B cell (primary cell): ENCODE measurements at regions not wholly inside any gene's neighbourhood (a gene's known extent, or its start where the extent isn't known, plus 50 kb on each side); places are given as distances from the start of the nearest gene placed in this dataset.

ENCODE experiments used
- ATAC-seq: fragments of 200-7000 bp; cut with Tn5 transposase; one replicate; pipeline ENCODE4 v1.10.0; 2021; ENCODE audit warnings: low read depth, mild to moderate bottlenecking, moderate number of reproducible peaks, moderate library complexity
- CTCF ChIA-PET: fragments of 350-600 bp; sonication (Branson Sonifier 250); formaldehyde crosslinking; loops from one replicate; lab custom pipeline; 2021; ENCODE audit warnings: antibody characterized with exemption, inconsistent platforms; lab: Charles Lee
- POLR2A ChIA-PET: fragments of 350-600 bp; sonication (Branson Sonifier 250); formaldehyde crosslinking; loops from one replicate; lab custom pipeline; 2021; ENCODE audit warnings: antibody characterized with exemption; lab: Charles Lee
- DNase-seq: peaks from one replicate; pipeline ENCODE4 v3.0.0; 2013
- H2AFZ ChIP-seq: 2 replicates; pipeline ENCODE4 v1.6.1; 2012; ENCODE audit warnings: mild to moderate bottlenecking, low read depth, low read length; ENCODE audit not compliant: insufficient read depth, poor library complexity, severe bottlenecking
- H3K27ac ChIP-seq, 2 donors: 1 replicate in 1 of 2; 2 replicates in 1 of 2; pipeline ENCODE4 v1.5.1; 2012 to 2013; ENCODE audit warnings: low read length in 2 of 2, mild to moderate bottlenecking in 2 of 2, moderate library complexity in 1 of 2
- H3K27me3 ChIP-seq, 4 experiments: fragments of 200-600 bp in 1 of 4; sonication (generic) in 1 of 4; replicated peaks in 1 of 4; 1 replicate in 2 of 4; 2 replicates in 2 of 4; pipeline versions ENCODE4 v1.6.1 to v1.7.0; 2013 to 2016; ENCODE audit warnings: low read length in 3 of 4, mild to moderate bottlenecking in 2 of 4, mixed read lengths in 1 of 4, moderate library complexity in 1 of 4; ENCODE audit not compliant: insufficient read depth in 4 of 4, control insufficient read depth in 3 of 4; ENCODE audit errors: control extremely low read depth in 1 of 4
- H3K36me3 ChIP-seq, 2 experiments: replicated peaks in 1 of 2; 1 replicate in 1 of 2; 2 replicates in 1 of 2; pipeline versions ENCODE4 v1.6.1 to v1.7.1; 2013; ENCODE audit warnings: low read length in 1 of 2; ENCODE audit not compliant: insufficient read depth in 2 of 2, control insufficient read depth in 1 of 2; ENCODE audit errors: control extremely low read depth in 1 of 2, extremely low read depth in 1 of 2
- H3K4me1 ChIP-seq, 2 donors: fragments of 200-600 bp in 1 of 2; sonication (generic) in 1 of 2; 1 replicate in 1 of 2; 2 replicates in 1 of 2; pipeline versions ENCODE4 v1.5.1 to v1.6.1; 2013 to 2017; ENCODE audit warnings: low read length in 2 of 2; ENCODE audit not compliant: control insufficient read depth in 2 of 2, insufficient read depth in 2 of 2
- H3K4me2 ChIP-seq: replicated peaks from 2 replicates; pipeline ENCODE3; 2012; ENCODE audit warnings: mild to moderate bottlenecking, low read depth, low read length; ENCODE audit not compliant: poor library complexity, severe bottlenecking
- H3K4me3 ChIP-seq, 5 experiments: fragments of 200-600 bp in 1 of 5; sonication (generic) in 1 of 5; 1 replicate in 3 of 5; 2 replicates in 2 of 5; pipeline versions ENCODE4 v1.5.1 to v1.7.0; 2011 to 2016; ENCODE audit warnings: low read length in 4 of 5, mild to moderate bottlenecking in 4 of 5, low read depth in 2 of 5, control low read depth in 1 of 5, moderate library complexity in 1 of 5; ENCODE audit not compliant: insufficient read depth in 1 of 5; ENCODE audit errors: control extremely low read depth in 1 of 5, extremely low read depth in 1 of 5
- H3K79me2 ChIP-seq: fragments of 200-600 bp; sonication (generic); one replicate; pipeline ENCODE4 v1.6.0; 2016; ENCODE audit warnings: low read length; ENCODE audit not compliant: control insufficient read depth, insufficient read depth
- H3K9ac ChIP-seq: fragments of 200-600 bp; sonication (generic); 2 replicates; pipeline ENCODE4 v1.6.1; 2017; ENCODE audit warnings: mild to moderate bottlenecking, low read length, moderate library complexity
- H3K9me3 ChIP-seq, 3 donors: one replicate each; pipeline versions ENCODE4 v1.6.1 to v1.7.1; 2013; ENCODE audit warnings: low read length in 2 of 3; ENCODE audit not compliant: control insufficient read depth in 2 of 3, insufficient read depth in 1 of 3; ENCODE audit errors: control extremely low read depth in 1 of 3
- H4K20me1 ChIP-seq: 2 replicates; pipeline ENCODE4 v1.6.0; 2012; ENCODE audit warnings: mild to moderate bottlenecking, low read length; ENCODE audit not compliant: insufficient read depth, control insufficient read depth, poor library complexity, severe bottlenecking
- H3K27ac Mint-ChIP-seq: one replicate; pipeline ENCODE4 v1.8.0; 2021; ENCODE audit warnings: mixed read lengths
- H3K27me3 Mint-ChIP-seq: one replicate; pipeline ENCODE4 v1.8.0; 2021; ENCODE audit warnings: mixed read lengths
- H3K4me1 Mint-ChIP-seq: one replicate; pipeline ENCODE4 v1.8.0; 2021; ENCODE audit warnings: mixed read lengths
- H3K4me3 Mint-ChIP-seq: one replicate; pipeline ENCODE4 v1.8.0; 2021; ENCODE audit warnings: mixed read lengths
- H3K9me3 Mint-ChIP-seq: one replicate; pipeline ENCODE4 v1.8.0; 2022; ENCODE audit warnings: mixed read lengths; ENCODE audit not compliant: insufficient read depth
- EZH2 ChIP-seq: IDR thresholded peaks from 2 replicates; pipeline ENCODE4 v1.6.1; 2012; ENCODE audit warnings: borderline replicate concordance, low read depth, mild to moderate bottlenecking, moderate library complexity, low read length; ENCODE audit not compliant: insufficient read depth, poor library complexity, severe bottlenecking
- WGBS: methylation state at CpG from one replicate; pipeline ENCODE4 v1.1.5; 2013; ENCODE audit warnings: missing lambda C conversion rate; ENCODE audit not compliant: insufficient coverage; 5-methylcytosine and 5-hydroxymethylcytosine counted together
- intact Hi-C: fragments of 100-400 bp; cut with micrococcal nuclease; formaldehyde crosslinking; loops from one replicate; pipeline ENCODE4 v1.10.0; 2022
- TF ChIP-seq, protein P1 (sequence below): fragments of 200-600 bp; IDR thresholded peaks from one replicate; pipeline ENCODE4 v1.8.0; 2022; ENCODE audit warnings: antibody characterized with exemption, mild to moderate bottlenecking

DNA sequence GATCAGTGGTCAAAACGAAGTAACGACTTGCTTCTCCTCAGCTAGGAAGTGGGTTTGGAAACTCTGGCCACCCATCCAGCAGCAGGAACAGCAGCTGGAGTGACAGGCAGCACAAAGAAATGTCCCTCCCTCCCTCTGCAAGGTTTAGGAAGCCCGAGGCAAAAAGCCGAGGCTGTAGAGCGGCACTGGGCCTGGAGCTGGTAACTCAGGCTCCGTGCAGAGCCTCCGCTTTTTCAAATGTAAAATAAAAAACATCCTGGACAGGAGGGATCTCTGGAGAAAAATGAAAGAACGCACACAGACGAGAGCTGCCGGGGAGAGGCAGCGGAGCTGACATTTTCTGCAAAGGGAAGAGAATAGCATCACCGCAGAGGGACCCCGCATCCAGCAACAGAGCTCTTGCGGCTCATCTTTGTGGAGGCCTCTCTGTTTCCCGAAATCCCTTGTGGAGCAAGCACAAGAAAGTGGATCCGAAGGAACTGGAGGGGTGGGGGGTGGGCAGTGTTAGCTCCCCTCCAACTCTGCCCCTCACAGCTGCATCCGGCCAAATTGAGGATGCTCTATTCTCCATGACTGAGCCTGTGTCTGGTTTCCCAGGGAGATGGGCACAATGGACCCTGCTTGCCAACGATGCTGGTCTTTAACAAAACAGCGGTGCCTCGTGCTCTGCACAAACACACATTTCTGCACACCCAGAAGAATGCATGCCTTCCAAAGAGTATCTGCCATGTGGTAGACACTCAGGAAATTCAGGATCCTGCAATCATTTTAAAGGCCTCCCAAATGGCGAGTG lies 335.5 kb upstream of the ZFHX3 start:
- ATAC-seq (no peak), DNase-seq (no peak)
- Histone ChIP-seq H3K9me3 (no peaks in the 10 kb centered on the region), H3K4me3 (no peak overlapping the region), H2AFZ (no peak overlapping the region), H3K27ac (no peak overlapping the region), H3K27me3 (no peaks in the 10 kb centered on the region), H3K4me1 (no peaks in the 10 kb centered on the region), H3K36me3 (no peaks in the 10 kb centered on the region), H3K79me2 (no peaks in the 10 kb centered on the region), H3K4me2 (no peak overlapping the region), H4K20me1 (no peaks in the 10 kb centered on the region), H3K9ac (no peak overlapping the region)
- ChIA-PET POLR2A (no interaction called here), CTCF (no interaction called here)
- Mint-ChIP-seq H3K4me1 (no peaks in the 10 kb centered on the region), H3K4me3 (no peak overlapping the region), H3K9me3 (no peaks in the 10 kb centered on the region), H3K27me3 (peaks cover 3% of the 10 kb centered on the region), H3K27ac (no peak overlapping the region)
- intact Hi-C loops, result no loop called here
- no peak for TF ChIP-seq EZH2
- TF ChIP-seq, protein P1, sequence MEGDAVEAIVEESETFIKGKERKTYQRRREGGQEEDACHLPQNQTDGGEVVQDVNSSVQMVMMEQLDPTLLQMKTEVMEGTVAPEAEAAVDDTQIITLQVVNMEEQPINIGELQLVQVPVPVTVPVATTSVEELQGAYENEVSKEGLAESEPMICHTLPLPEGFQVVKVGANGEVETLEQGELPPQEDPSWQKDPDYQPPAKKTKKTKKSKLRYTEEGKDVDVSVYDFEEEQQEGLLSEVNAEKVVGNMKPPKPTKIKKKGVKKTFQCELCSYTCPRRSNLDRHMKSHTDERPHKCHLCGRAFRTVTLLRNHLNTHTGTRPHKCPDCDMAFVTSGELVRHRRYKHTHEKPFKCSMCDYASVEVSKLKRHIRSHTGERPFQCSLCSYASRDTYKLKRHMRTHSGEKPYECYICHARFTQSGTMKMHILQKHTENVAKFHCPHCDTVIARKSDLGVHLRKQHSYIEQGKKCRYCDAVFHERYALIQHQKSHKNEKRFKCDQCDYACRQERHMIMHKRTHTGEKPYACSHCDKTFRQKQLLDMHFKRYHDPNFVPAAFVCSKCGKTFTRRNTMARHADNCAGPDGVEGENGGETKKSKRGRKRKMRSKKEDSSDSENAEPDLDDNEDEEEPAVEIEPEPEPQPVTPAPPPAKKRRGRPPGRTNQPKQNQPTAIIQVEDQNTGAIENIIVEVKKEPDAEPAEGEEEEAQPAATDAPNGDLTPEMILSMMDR, result no peak
- 87% methylated on average over 18 of the region's 21 CpGs for WGBS

DNA sequence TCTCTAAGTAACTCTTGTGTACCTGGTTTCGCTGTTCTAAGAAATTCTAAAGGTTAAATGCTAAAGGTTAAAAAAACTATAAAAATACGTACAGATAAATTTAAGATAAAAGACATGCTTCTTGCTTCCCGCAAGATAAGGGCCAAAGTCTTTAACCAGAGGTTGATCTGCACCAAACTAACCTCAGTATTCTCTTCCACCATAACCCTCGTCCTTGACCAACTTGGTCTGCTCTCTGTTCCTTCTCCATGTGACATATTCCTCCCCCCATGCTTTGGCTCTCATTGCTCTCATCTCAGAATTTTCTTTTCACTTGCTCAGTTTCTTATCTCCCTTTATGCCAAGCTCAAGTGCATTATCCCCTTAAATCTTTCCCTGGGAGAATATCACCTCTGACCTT lies 330.5 kb upstream of the ZFHX3 start:
- Histone ChIP-seq H2AFZ (no peak overlapping the region), H4K20me1 (no peaks in the 10 kb centered on the region), H3K79me2 (no peaks in the 10 kb centered on the region), H3K4me2 (no peak overlapping the region), H3K27me3 (no peaks in the 10 kb centered on the region), H3K36me3 (no peaks in the 10 kb centered on the region), H3K4me3 (no peak overlapping the region), H3K4me1 (no peaks in the 10 kb centered on the region), H3K9ac (no peak overlapping the region), H3K27ac (no peak overlapping the region), H3K9me3 (no peaks in the 10 kb centered on the region)
- CTCF ChIA-PET, result no interaction called here
- H3K27me3 Mint-ChIP-seq, result no peaks in the 10 kb centered on the region
- no peaks in the 10 kb centered on the region for H3K9me3 Mint-ChIP-seq
- no peak for ATAC-seq
- H3K27ac Mint-ChIP-seq, result no peak overlapping the region
- WGBS, result 93% methylated on average over 2 of the region's 4 CpGs
- intact Hi-C loops, result no loop called here
- no peaks in the 10 kb centered on the region for H3K4me1 Mint-ChIP-seq
- no peak for DNase-seq
- TF ChIP-seq, protein P1, result no peak
- no peak for TF ChIP-seq EZH2
- POLR2A ChIA-PET, result no interaction called here
- no peak overlapping the region for H3K4me3 Mint-ChIP-seq
